ENCODE measurements at regions not wholly inside any gene's neighbourhood (a gene's known extent, or its start where the extent isn't known, plus 50 kb on each side); places are given as distances from the start of the nearest gene placed in this dataset.

- TF ChIP-seq EGR1 (IDR thresholded peaks at IDR 0.05) = no peak
- no peak for TF ChIP-seq USF1 (IDR thresholded peaks at IDR 0.05)
- TF ChIP-seq TCF12 (IDR thresholded peaks at IDR 0.05; ENCODE audit: low read depth) = no peak
Observed at GRCh38 chr3:18704326-18704725, 279.2 kb upstream of the SATB1 start.

Data from Ishikawa (cell line).